ENCODE measurements at regions not wholly inside any gene's neighbourhood (a gene's known extent, or its start where the extent isn't known, plus 50 kb on each side); places are given as distances from the start of the nearest gene placed in this dataset.

- WGBS, 2 experiments (ENCODE audit: insufficient coverage in 1 of 2, insufficient read length in 1 of 2) = 94 to 97% methylated on average over 8 to 11 of the region's 11 CpGs
- H3K27me3 Mint-ChIP-seq (ENCODE audit: insufficient read depth) = peaks cover 38% of the 10 kb centered on the region
- Histone ChIP-seq H3K36me3 (ENCODE audit: control insufficient read depth, insufficient read depth, low read length) (no peaks in the 10 kb centered on the region), H3K27me3 (ENCODE audit: control insufficient read depth, insufficient read depth, low read length, poor library complexity, severe bottlenecking) (peaks cover 7% of the 10 kb centered on the region), H3K9ac (ENCODE audit: extremely low read depth, low read length, poor library complexity, severe bottlenecking) (no peak overlapping the region), H3K9me3 (ENCODE audit: control insufficient read depth, low read length) (peaks cover 12% of the 10 kb centered on the region), H3K4me3 (ENCODE audit: low read length) (no peak overlapping the region), H3K27ac (ENCODE audit: low read depth, low read length) (no peak overlapping the region), H3K4me1 (ENCODE audit: control insufficient read depth, insufficient read depth, low read length) (peaks cover 16% of the 10 kb centered on the region)
- peaks cover 32% of the 10 kb centered on the region for H3K4me1 Mint-ChIP-seq
- no peak for DNase-seq
- no peak overlapping the region for H3K27ac Mint-ChIP-seq
- TF ChIP-seq CTCF (conservative IDR thresholded peaks at IDR 0.05) = no peak
- H3K9me3 Mint-ChIP-seq = peaks cover 9% of the 10 kb centered on the region
- H3K36me3 Mint-ChIP-seq (ENCODE audit: low read depth) = no peaks in the 10 kb centered on the region
- no peak overlapping the region for H3K4me3 Mint-ChIP-seq
These were observed 647.8 kb downstream of the INHBA start for GRCh38 chr7:41054960-41055661.

GRCh38 chr7:41053820-41054219 lies 649.1 kb downstream of the INHBA start:
- peak; percentile 31 for TF ChIP-seq CTCF (conservative IDR thresholded peaks at IDR 0.05)
- H3K36me3 Mint-ChIP-seq (ENCODE audit: low read depth) = no peaks in the 10 kb centered on the region
- H3K27me3 ChIP-seq (ENCODE audit: control insufficient read depth, insufficient read depth, low read length, poor library complexity, severe bottlenecking) = peaks cover 5% of the 10 kb centered on the region
- no peak overlapping the region for H3K9ac ChIP-seq (ENCODE audit: extremely low read depth, low read length, poor library complexity, severe bottlenecking)
- H3K4me1 ChIP-seq (ENCODE audit: control insufficient read depth, insufficient read depth, low read length) = peaks cover 7% of the 10 kb centered on the region
- no peak overlapping the region for H3K4me3 ChIP-seq (ENCODE audit: low read length)
- whole genome bisulfite sequencing, 2 experiments (ENCODE audit: insufficient coverage in 1 of 2, insufficient read length in 1 of 2) = 93% methylated on average over 1 of the region's 2 CpGs; no CpG with 5 or more reads in 1 of the 2 experiments
- no peak for DNase-seq
- no peaks in the 10 kb centered on the region for H3K36me3 ChIP-seq (ENCODE audit: control insufficient read depth, insufficient read depth, low read length)
- H3K9me3 ChIP-seq (ENCODE audit: control insufficient read depth, low read length) = peaks cover 12% of the 10 kb centered on the region
- peaks cover 37% of the 10 kb centered on the region for H3K27me3 Mint-ChIP-seq (ENCODE audit: insufficient read depth)
- H3K27ac ChIP-seq (ENCODE audit: low read depth, low read length) = no peak overlapping the region
- no peak overlapping the region for H3K4me3 Mint-ChIP-seq
- H3K4me1 Mint-ChIP-seq = peaks cover 19% of the 10 kb centered on the region
- H3K9me3 Mint-ChIP-seq = peaks cover 9% of the 10 kb centered on the region
- no peak overlapping the region for H3K27ac Mint-ChIP-seq

- no peaks in the 10 kb centered on the region for H3K36me3 ChIP-seq (ENCODE audit: control insufficient read depth, insufficient read depth, low read length)
- peaks cover 32% of the 10 kb centered on the region for H3K27me3 Mint-ChIP-seq (ENCODE audit: insufficient read depth)
These were observed 650.2 kb downstream of the INHBA start for GRCh38 chr7:41052736-41053135.

More at GRCh38 chr7:41052736-41053135, 650.2 kb downstream of the INHBA start:
- H3K4me3 ChIP-seq (ENCODE audit: low read length) = no peak overlapping the region
- Mint-ChIP-seq H3K9me3 (peaks cover 5% of the 10 kb centered on the region), H3K4me1 (peaks cover 10% of the 10 kb centered on the region), H3K4me3 (no peak overlapping the region), H3K36me3 (ENCODE audit: low read depth) (no peaks in the 10 kb centered on the region), H3K27ac (no peak overlapping the region)
- peaks cover 8% of the 10 kb centered on the region for H3K9me3 ChIP-seq (ENCODE audit: control insufficient read depth, low read length)
- no peak overlapping the region for H3K9ac ChIP-seq (ENCODE audit: extremely low read depth, low read length, poor library complexity, severe bottlenecking)
- peaks cover 5% of the 10 kb centered on the region for H3K27me3 ChIP-seq (ENCODE audit: control insufficient read depth, insufficient read depth, low read length, poor library complexity, severe bottlenecking)
- H3K4me1 ChIP-seq (ENCODE audit: control insufficient read depth, insufficient read depth, low read length) = no peaks in the 10 kb centered on the region
- TF ChIP-seq CTCF (conservative IDR thresholded peaks at IDR 0.05) = no peak
- peak; percentile 66 for DNase-seq
- WGBS, 2 experiments (ENCODE audit: insufficient coverage in 1 of 2, insufficient read length in 1 of 2) = 67 to 82% methylated on average over 3 to 6 of the region's 6 CpGs
- H3K27ac ChIP-seq (ENCODE audit: low read depth, low read length) = no peak overlapping the region
